ENCODE measurements at regions not wholly inside any gene's neighbourhood (a gene's known extent, or its start where the extent isn't known, plus 50 kb on each side); places are given as distances from the start of the nearest gene placed in this dataset.

GRCh38 chr5:143887903-143888665 lies 76.1 kb downstream of the HMHB1 start:
- WGBS = 78% methylated on average over 5 of the region's 5 CpGs
- peaks cover 13% of the 10 kb centered on the region; the same call in 1 of the 2 replicates for H3K4me1 ChIP-seq (ENCODE audit: insufficient read depth, low read length)

GRCh38 chr5:143888912-143889311 lies 77.0 kb downstream of the HMHB1 start:
- WGBS = 90% methylated on average over 3 of the region's 3 CpGs
- Histone ChIP-seq H3K4me3 (ENCODE audit: low read length) (no peak overlapping the region), H3K36me3 (ENCODE audit: insufficient read depth, low read length) (no peaks in the 10 kb centered on the region), H3K9me3 (ENCODE audit: insufficient read depth, low read depth, low read length) (no peaks in the 10 kb centered on the region), H3K27me3 (ENCODE audit: insufficient read depth, low read length) (no peaks in the 10 kb centered on the region), H3K9ac (ENCODE audit: low read depth, low read length) (no peak overlapping the region), H3K27ac (ENCODE audit: low read depth, low read length) (no peak overlapping the region), H3K4me1 (ENCODE audit: insufficient read depth, low read length) (peaks cover 13% of the 10 kb centered on the region; the same call in 1 of the 2 replicates)

More at GRCh38 chr5:143887903-143888665, 76.1 kb downstream of the HMHB1 start:
- Histone ChIP-seq H3K4me3 (ENCODE audit: low read length) (no peak overlapping the region), H3K36me3 (ENCODE audit: insufficient read depth, low read length) (no peaks in the 10 kb centered on the region), H3K27ac (ENCODE audit: low read depth, low read length) (no peak overlapping the region), H3K9me3 (ENCODE audit: insufficient read depth, low read depth, low read length) (no peaks in the 10 kb centered on the region), H3K9ac (ENCODE audit: low read depth, low read length) (no peak overlapping the region), H3K27me3 (ENCODE audit: insufficient read depth, low read length) (no peaks in the 10 kb centered on the region)

DNA sequence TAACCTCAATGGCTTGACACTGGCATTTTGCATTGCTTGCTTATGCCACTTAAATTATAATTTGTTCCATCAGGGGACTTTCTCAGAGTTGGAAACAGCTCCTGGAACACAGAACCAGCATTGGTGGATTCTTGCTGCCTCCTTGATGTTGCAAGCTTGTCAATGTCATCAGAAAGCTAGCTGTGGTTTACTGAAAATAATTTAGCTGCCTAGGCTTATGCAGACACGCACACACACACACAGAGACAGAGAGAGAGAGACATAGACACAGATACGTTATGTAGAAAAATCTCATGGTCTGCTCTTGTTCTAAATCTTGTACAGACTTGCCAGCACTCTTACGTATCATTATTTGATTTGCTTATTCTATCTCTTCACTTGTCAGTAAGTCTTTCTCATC lies 78.0 kb downstream of the HMHB1 start:
- WGBS = 100% methylated on average over 3 of the region's 3 CpGs
- H3K4me3 ChIP-seq (ENCODE audit: low read length) = no peak overlapping the region
- H3K36me3 ChIP-seq (ENCODE audit: insufficient read depth, low read length) = no peaks in the 10 kb centered on the region
- H3K4me1 ChIP-seq (ENCODE audit: insufficient read depth, low read length) = peaks cover 13% of the 10 kb centered on the region; the same call in 1 of the 2 replicates
- H3K27me3 ChIP-seq (ENCODE audit: insufficient read depth, low read length) = no peaks in the 10 kb centered on the region
- no peaks in the 10 kb centered on the region for H3K9me3 ChIP-seq (ENCODE audit: insufficient read depth, low read depth, low read length)
- H3K9ac ChIP-seq (ENCODE audit: low read depth, low read length) = no peak overlapping the region
- no peak overlapping the region for H3K27ac ChIP-seq (ENCODE audit: low read depth, low read length)

DNA sequence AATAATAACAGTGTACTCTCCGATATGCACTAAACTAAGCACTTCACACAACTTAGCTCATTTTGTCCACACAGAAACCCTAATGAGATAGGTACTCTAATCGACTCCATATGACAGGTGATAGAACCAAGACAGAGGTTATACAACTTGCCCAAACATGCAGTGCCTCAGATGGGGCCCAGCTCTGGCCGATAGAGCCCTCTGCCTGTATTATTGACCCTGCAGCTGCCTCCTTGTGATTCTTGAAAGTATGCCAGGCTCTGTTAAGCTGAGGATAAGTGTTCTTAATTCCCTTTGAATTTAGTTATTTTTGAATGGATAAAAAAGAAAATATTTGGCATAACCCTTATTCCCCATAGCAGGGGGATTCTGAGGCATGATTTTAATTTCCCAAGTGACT lies 78.5 kb downstream of the HMHB1 start:
- Histone ChIP-seq H3K4me3 (ENCODE audit: low read length) (no peak overlapping the region), H3K4me1 (ENCODE audit: insufficient read depth, low read length) (peaks cover 13% of the 10 kb centered on the region; the same call in 1 of the 2 replicates), H3K36me3 (ENCODE audit: insufficient read depth, low read length) (no peaks in the 10 kb centered on the region), H3K9ac (ENCODE audit: low read depth, low read length) (no peak overlapping the region), H3K27ac (ENCODE audit: low read depth, low read length) (no peak overlapping the region), H3K27me3 (ENCODE audit: insufficient read depth, low read length) (no peaks in the 10 kb centered on the region), H3K9me3 (ENCODE audit: insufficient read depth, low read depth, low read length) (no peaks in the 10 kb centered on the region)
- 92% methylated on average over 3 of the region's 3 CpGs for WGBS

- no peaks in the 10 kb centered on the region for H3K9me3 ChIP-seq (ENCODE audit: insufficient read depth, low read depth, low read length)
- WGBS = 88% methylated on average over 1 of the region's 1 CpG
- H3K4me3 ChIP-seq (ENCODE audit: low read length) = no peak overlapping the region
- peaks cover 12% of the 10 kb centered on the region; the same call in 1 of the 2 replicates for H3K4me1 ChIP-seq (ENCODE audit: insufficient read depth, low read length)
- H3K36me3 ChIP-seq (ENCODE audit: insufficient read depth, low read length) = no peaks in the 10 kb centered on the region
- H3K27me3 ChIP-seq (ENCODE audit: insufficient read depth, low read length) = no peaks in the 10 kb centered on the region
- no peak overlapping the region for H3K9ac ChIP-seq (ENCODE audit: low read depth, low read length)
- no peak overlapping the region for H3K27ac ChIP-seq (ENCODE audit: low read depth, low read length)
Observed at GRCh38 chr5:143892271-143892670, 80.3 kb downstream of the HMHB1 start.

- Histone ChIP-seq H3K27ac (ENCODE audit: low read depth, low read length) (no peak overlapping the region), H3K36me3 (ENCODE audit: insufficient read depth, low read length) (no peaks in the 10 kb centered on the region), H3K9me3 (ENCODE audit: insufficient read depth, low read depth, low read length) (no peaks in the 10 kb centered on the region), H3K4me3 (ENCODE audit: low read length) (no peak overlapping the region), H3K9ac (ENCODE audit: low read depth, low read length) (no peak overlapping the region), H3K27me3 (ENCODE audit: insufficient read depth, low read length) (no peaks in the 10 kb centered on the region), H3K4me1 (ENCODE audit: insufficient read depth, low read length) (peaks cover 6% of the 10 kb centered on the region; the same call in 1 of the 2 replicates)
- WGBS = 94% methylated on average over 2 of the region's 2 CpGs
Observed at GRCh38 chr5:143892908-143893307, 80.9 kb downstream of the HMHB1 start.

DNA sequence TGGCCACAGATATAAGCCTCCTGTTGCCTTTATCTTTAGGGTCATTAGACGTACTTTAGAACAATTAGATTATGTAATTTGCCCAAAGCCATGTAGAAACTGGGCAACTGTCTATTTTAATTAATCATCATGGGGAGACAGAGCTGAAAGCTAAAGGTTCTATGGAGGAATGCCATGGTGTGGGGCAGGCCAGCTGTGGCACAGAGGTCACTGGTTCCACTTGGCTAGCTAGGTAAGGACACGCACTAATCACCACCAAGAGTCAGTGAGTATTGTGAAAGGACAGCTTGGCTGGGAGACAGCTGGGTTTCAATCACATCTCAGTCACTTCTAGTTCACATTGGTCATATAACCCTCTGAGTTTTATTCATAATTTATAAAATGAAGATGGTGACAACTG lies 81.7 kb downstream of the HMHB1 start:
- no peak overlapping the region for H3K9ac ChIP-seq (ENCODE audit: low read depth, low read length)
- no peaks in the 10 kb centered on the region for H3K9me3 ChIP-seq (ENCODE audit: insufficient read depth, low read depth, low read length)
- H3K27me3 ChIP-seq (ENCODE audit: insufficient read depth, low read length) = no peaks in the 10 kb centered on the region
- 96% methylated on average over 2 of the region's 2 CpGs for WGBS
- H3K4me3 ChIP-seq (ENCODE audit: low read length) = no peak overlapping the region
- H3K4me1 ChIP-seq (ENCODE audit: insufficient read depth, low read length) = no peaks in the 10 kb centered on the region
- H3K36me3 ChIP-seq (ENCODE audit: insufficient read depth, low read length) = no peaks in the 10 kb centered on the region
- no peak overlapping the region for H3K27ac ChIP-seq (ENCODE audit: low read depth, low read length)

DNA sequence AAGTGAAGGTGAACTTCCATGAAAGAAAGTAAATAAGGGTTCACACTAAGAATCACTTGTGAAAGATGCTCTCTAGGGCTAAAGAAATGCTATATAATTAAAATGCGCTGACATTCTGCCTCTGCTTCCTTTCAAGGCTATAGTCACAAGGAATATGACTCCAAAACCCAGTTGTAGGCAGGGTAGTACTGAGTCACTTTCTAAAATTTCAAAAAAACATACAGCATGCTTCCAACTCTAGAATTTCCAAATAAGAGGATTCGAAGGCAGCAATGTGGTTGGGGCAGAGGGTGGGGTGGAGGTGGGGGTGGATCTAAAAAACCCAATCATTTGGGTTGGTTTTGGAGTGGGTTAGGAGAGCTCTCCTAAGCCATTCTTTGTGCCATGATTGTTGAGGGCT lies 84.6 kb downstream of the HMHB1 start:
- no peaks in the 10 kb centered on the region for H3K4me1 ChIP-seq (ENCODE audit: insufficient read depth, low read length)
- 91% methylated on average over 2 of the region's 2 CpGs for WGBS
- no peaks in the 10 kb centered on the region for H3K9me3 ChIP-seq (ENCODE audit: insufficient read depth, low read depth, low read length)
- no peak overlapping the region for H3K4me3 ChIP-seq (ENCODE audit: low read length)
- H3K27me3 ChIP-seq (ENCODE audit: insufficient read depth, low read length) = no peaks in the 10 kb centered on the region
- H3K36me3 ChIP-seq (ENCODE audit: insufficient read depth, low read length) = no peaks in the 10 kb centered on the region
- no peak overlapping the region for H3K9ac ChIP-seq (ENCODE audit: low read depth, low read length)
- H3K27ac ChIP-seq (ENCODE audit: low read depth, low read length) = no peak overlapping the region

DNA sequence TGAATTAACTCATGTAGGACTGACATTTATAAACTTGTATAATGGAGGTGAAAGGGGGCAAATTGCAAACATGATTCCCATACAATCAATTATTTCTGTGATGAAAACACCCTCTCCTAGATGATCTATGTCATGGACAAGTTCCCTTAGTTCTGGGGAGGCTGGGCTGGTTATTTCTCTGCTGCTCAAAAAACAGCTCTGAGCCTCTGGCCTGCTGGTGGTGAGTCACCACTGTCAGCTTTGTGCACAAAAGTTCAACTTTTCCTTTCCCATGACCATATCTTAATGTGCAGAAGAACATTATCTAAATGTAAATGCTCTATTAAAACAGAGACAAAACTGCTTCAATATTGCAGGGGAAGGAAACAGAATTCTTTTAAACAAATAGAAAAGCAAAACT lies 85.0 kb downstream of the HMHB1 start:
- no peaks in the 10 kb centered on the region for H3K4me1 ChIP-seq (ENCODE audit: insufficient read depth, low read length)
- H3K9ac ChIP-seq (ENCODE audit: low read depth, low read length) = no peak overlapping the region
- no peaks in the 10 kb centered on the region for H3K9me3 ChIP-seq (ENCODE audit: insufficient read depth, low read depth, low read length)
- H3K36me3 ChIP-seq (ENCODE audit: insufficient read depth, low read length) = no peaks in the 10 kb centered on the region
- H3K27me3 ChIP-seq (ENCODE audit: insufficient read depth, low read length) = no peaks in the 10 kb centered on the region
- no peak overlapping the region for H3K27ac ChIP-seq (ENCODE audit: low read depth, low read length)
- no peak overlapping the region for H3K4me3 ChIP-seq (ENCODE audit: low read length)

- no peak overlapping the region for H3K27ac ChIP-seq (ENCODE audit: low read depth, low read length)
- no peaks in the 10 kb centered on the region for H3K36me3 ChIP-seq (ENCODE audit: insufficient read depth, low read length)
- no peak overlapping the region for H3K4me3 ChIP-seq (ENCODE audit: low read length)
- H3K4me1 ChIP-seq (ENCODE audit: insufficient read depth, low read length) = no peaks in the 10 kb centered on the region
- no peaks in the 10 kb centered on the region for H3K9me3 ChIP-seq (ENCODE audit: insufficient read depth, low read depth, low read length)
- H3K9ac ChIP-seq (ENCODE audit: low read depth, low read length) = no peak overlapping the region
- WGBS = 100% methylated on average over 1 of the region's 1 CpG
- H3K27me3 ChIP-seq (ENCODE audit: insufficient read depth, low read length) = no peaks in the 10 kb centered on the region
Observed at GRCh38 chr5:143898381-143898780, 86.4 kb downstream of the HMHB1 start.

DNA sequence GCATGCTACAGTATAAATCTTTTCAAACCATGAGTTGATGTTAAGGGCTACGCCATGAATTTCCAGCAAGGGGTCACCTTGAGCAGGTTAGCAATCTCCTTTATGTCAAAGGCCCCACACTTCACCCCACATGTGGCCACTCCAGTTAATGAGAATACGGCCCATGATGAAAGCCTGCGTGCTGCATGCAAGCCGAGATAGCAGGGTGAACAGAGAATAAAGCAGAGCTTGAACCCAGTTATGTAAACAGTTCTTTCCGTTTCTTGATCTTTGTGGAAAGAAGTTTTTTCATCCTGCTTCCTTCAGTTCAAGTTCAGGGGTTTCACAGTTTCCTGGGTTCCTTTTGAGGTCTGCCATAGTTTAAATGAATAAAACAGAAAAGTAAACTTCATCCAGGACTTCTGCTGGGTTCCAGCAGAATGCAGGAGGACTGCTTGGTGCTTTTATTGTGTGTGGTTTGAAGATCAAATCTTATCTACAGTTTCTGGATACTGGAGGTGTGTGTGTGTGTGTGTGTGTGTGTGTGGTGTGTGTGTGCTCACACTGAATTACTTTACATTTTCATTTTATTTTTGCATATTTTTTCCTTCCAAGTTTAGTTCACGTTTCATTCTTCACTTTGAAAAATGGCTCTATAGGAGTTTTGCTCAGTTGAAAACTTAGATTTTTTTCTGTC lies 87.1 kb downstream of the HMHB1 start:
- WGBS = 94% methylated on average over 6 of the region's 6 CpGs
- no peaks in the 10 kb centered on the region for H3K9me3 ChIP-seq (ENCODE audit: insufficient read depth, low read depth, low read length)
- no peak overlapping the region for H3K9ac ChIP-seq (ENCODE audit: low read depth, low read length)
- no peaks in the 10 kb centered on the region for H3K36me3 ChIP-seq (ENCODE audit: insufficient read depth, low read length)
- no peaks in the 10 kb centered on the region for H3K27me3 ChIP-seq (ENCODE audit: insufficient read depth, low read length)
- no peaks in the 10 kb centered on the region for H3K4me1 ChIP-seq (ENCODE audit: insufficient read depth, low read length)
- no peak overlapping the region for H3K27ac ChIP-seq (ENCODE audit: low read depth, low read length)
- no peak overlapping the region for H3K4me3 ChIP-seq (ENCODE audit: low read length)

Data from HUES64 (cell line).